Lower leg skin (tissue), 3 donors: ENCODE measurements at regions not wholly inside any gene's neighbourhood (a gene's known extent, or its start where the extent isn't known, plus 50 kb on each side); places are given as distances from the start of the nearest gene placed in this dataset.

Experiments used
- POLR2A ChIP-seq, 2 donors: fragments of 450-650 bp; IDR thresholded peaks; one replicate each; pipeline ENCODE4 v1.6.1; 2016 to 2017; ENCODE audit warnings: antibody characterized with exemption in 2 of 2, mild to moderate bottlenecking in 1 of 2, moderate library complexity in 1 of 2
- TF ChIP-seq, protein P1 (sequence below), 3 donors: fragments of 450-650 bp; IDR thresholded peaks; one replicate each; pipeline ENCODE4 v1.5.1; 2016; ENCODE audit warnings: antibody characterized with exemption in 3 of 3, mild to moderate bottlenecking in 3 of 3, moderate library complexity in 2 of 3

DNA sequence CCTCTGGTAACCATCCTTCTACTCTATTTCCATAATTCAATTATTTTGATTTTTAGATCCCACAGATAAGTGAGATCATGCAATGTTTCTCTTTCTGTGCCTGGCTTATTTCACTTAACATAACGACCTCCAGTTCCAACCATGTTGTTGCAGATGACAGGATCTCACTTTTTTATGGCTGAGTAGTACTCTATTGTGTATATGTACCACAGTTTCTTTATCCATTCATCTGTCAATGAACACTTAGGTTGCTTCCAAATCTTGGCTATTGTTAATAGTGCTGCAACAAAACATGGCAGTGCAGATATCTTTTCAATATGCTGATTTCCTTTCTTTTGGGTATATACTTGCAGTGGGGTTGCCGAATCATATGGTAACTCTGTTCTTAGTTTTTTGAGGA is 286.4 kb upstream of the C11orf87 start:
- TF ChIP-seq, protein P1, sequence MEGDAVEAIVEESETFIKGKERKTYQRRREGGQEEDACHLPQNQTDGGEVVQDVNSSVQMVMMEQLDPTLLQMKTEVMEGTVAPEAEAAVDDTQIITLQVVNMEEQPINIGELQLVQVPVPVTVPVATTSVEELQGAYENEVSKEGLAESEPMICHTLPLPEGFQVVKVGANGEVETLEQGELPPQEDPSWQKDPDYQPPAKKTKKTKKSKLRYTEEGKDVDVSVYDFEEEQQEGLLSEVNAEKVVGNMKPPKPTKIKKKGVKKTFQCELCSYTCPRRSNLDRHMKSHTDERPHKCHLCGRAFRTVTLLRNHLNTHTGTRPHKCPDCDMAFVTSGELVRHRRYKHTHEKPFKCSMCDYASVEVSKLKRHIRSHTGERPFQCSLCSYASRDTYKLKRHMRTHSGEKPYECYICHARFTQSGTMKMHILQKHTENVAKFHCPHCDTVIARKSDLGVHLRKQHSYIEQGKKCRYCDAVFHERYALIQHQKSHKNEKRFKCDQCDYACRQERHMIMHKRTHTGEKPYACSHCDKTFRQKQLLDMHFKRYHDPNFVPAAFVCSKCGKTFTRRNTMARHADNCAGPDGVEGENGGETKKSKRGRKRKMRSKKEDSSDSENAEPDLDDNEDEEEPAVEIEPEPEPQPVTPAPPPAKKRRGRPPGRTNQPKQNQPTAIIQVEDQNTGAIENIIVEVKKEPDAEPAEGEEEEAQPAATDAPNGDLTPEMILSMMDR (IDR thresholded peaks at IDR 0.05), result no peak
- TF ChIP-seq POLR2A (IDR thresholded peaks at IDR 0.05), result no peak
